Fibroblast of lung (primary cell): ENCODE measurements at regions not wholly inside any gene's neighbourhood (a gene's known extent, or its start where the extent isn't known, plus 50 kb on each side); places are given as distances from the start of the nearest gene placed in this dataset.

Experiments
- DNase-seq, 2 donors: peaks; one replicate each; pipeline versions ENCODE4 v3.0.0 to v3.0.0-alpha.2; 2010; ENCODE audit warnings: low read depth in 2 of 2
- H2AFZ ChIP-seq: 2 replicates; pipeline ENCODE4 v1.5.1; 2012; ENCODE audit warnings: low read length, control low read depth, inconsistent platforms
- H3K27ac ChIP-seq: 2 replicates; pipeline ENCODE4 v1.5.1; 2011; ENCODE audit warnings: low read length, control low read depth; ENCODE audit not compliant: insufficient read depth
- H3K27me3 ChIP-seq: 2 replicates; pipeline ENCODE4 v1.5.1; 2011; ENCODE audit warnings: mild to moderate bottlenecking, low read length; ENCODE audit not compliant: control insufficient read depth, insufficient read depth
- H3K36me3 ChIP-seq: 2 replicates; pipeline ENCODE4 v1.5.1; 2011; ENCODE audit warnings: low read length; ENCODE audit not compliant: control insufficient read depth, insufficient read depth
- H3K4me1 ChIP-seq: 2 replicates; pipeline ENCODE4 v1.5.1; 2011; ENCODE audit warnings: low read length; ENCODE audit not compliant: control insufficient read depth, insufficient read depth; ENCODE audit errors: extremely low read depth
- H3K4me2 ChIP-seq: 2 replicates; pipeline ENCODE4 v1.5.1; 2011; ENCODE audit warnings: low read length, control low read depth; ENCODE audit not compliant: insufficient read depth; ENCODE audit errors: extremely low read depth
- H3K4me3 ChIP-seq, 4 experiments: fragments of 200-600 bp in 1 of 4; sonication (generic) in 1 of 4; replicated peaks in 1 of 4; 2 replicates each; pipeline ENCODE4 v1.5.1; 2011 to 2016; ENCODE audit warnings: low read length in 4 of 4, low read depth in 3 of 4, mild to moderate bottlenecking in 3 of 4, control low read depth in 2 of 4, inconsistent platforms in 1 of 4, mixed read lengths in 1 of 4; ENCODE audit not compliant: insufficient read depth in 1 of 4; ENCODE audit errors: control extremely low read depth in 1 of 4
- H3K79me2 ChIP-seq: 2 replicates; pipeline ENCODE4 v1.5.1; 2012; ENCODE audit warnings: mild to moderate bottlenecking, low read length, inconsistent platforms; ENCODE audit not compliant: control insufficient read depth, insufficient read depth
- H3K9ac ChIP-seq: 2 replicates; pipeline ENCODE4 v1.5.1; 2011; ENCODE audit warnings: mild to moderate bottlenecking, low read length, control low read depth; ENCODE audit not compliant: insufficient read depth
- H3K9me3 ChIP-seq: 2 replicates; pipeline ENCODE4 v1.5.1; 2012; ENCODE audit warnings: low read depth, low read length; ENCODE audit not compliant: control insufficient read depth, insufficient read depth
- H4K20me1 ChIP-seq: 2 replicates; pipeline ENCODE4 v1.5.1; 2011; ENCODE audit warnings: low read length; ENCODE audit not compliant: control insufficient read depth, insufficient read depth; ENCODE audit errors: extremely low read depth
- EZH2 ChIP-seq: IDR thresholded peaks from 2 replicates; pipeline ENCODE4 v1.5.1; 2012; ENCODE audit warnings: low read length, control low read depth, mild to moderate bottlenecking; ENCODE audit errors: missing control alignments
- TF ChIP-seq, protein P1 (sequence below), 2 donors: IDR thresholded peaks in 1 of 2; conservative IDR thresholded peaks in 1 of 2; 1 replicate in 1 of 2; 2 replicates in 1 of 2; pipeline ENCODE4 v1.5.1; 2011 to 2012; ENCODE audit warnings: low read length in 2 of 2, control low read depth in 1 of 2, inconsistent platforms in 1 of 2, low read depth in 1 of 2, mild to moderate bottlenecking in 1 of 2

DNA sequence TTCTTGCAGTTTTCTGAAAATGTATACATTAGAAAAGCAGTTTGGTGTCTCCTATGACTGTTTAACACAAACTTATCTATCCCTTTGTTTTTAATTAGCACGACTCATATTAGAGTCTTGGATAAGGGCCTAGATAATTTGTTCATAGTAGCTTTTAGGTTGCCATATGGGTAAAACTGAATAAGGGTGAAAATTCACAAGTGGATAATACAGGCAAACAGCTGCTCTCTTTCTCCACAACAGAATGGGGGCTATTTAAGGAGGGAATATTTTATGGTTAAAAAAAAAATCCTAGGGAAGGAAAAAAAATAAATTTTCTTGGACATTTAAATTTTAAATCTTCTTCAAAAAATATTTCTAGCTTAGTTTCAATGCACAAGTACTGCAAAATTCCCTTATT lies 1416.1 kb downstream of the GATA3 start:
- H4K20me1 ChIP-seq: no peaks in the 10 kb centered on the region
- no peaks in the 10 kb centered on the region for H3K9me3 ChIP-seq
- no peak overlapping the region for H3K4me3 ChIP-seq
- H3K36me3 ChIP-seq: no peaks in the 10 kb centered on the region
- H3K9ac ChIP-seq: no peak overlapping the region
- TF ChIP-seq EZH2: no peak
- TF ChIP-seq, protein P1, sequence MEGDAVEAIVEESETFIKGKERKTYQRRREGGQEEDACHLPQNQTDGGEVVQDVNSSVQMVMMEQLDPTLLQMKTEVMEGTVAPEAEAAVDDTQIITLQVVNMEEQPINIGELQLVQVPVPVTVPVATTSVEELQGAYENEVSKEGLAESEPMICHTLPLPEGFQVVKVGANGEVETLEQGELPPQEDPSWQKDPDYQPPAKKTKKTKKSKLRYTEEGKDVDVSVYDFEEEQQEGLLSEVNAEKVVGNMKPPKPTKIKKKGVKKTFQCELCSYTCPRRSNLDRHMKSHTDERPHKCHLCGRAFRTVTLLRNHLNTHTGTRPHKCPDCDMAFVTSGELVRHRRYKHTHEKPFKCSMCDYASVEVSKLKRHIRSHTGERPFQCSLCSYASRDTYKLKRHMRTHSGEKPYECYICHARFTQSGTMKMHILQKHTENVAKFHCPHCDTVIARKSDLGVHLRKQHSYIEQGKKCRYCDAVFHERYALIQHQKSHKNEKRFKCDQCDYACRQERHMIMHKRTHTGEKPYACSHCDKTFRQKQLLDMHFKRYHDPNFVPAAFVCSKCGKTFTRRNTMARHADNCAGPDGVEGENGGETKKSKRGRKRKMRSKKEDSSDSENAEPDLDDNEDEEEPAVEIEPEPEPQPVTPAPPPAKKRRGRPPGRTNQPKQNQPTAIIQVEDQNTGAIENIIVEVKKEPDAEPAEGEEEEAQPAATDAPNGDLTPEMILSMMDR (conservative IDR thresholded peaks at IDR 0.05 in 1 of 2, IDR thresholded peaks at IDR 0.05 in 1 of 2; ENCODE audit: low read depth in 1 of 2, low read length in 2 of 2): no peak
- DNase-seq: no peak
- H3K79me2 ChIP-seq: no peaks in the 10 kb centered on the region
- no peak overlapping the region for H3K4me2 ChIP-seq
- no peaks in the 10 kb centered on the region for H3K4me1 ChIP-seq
- H3K27ac ChIP-seq: no peak overlapping the region
- H2AFZ ChIP-seq: no peak overlapping the region
- H3K27me3 ChIP-seq: no peaks in the 10 kb centered on the region

DNA sequence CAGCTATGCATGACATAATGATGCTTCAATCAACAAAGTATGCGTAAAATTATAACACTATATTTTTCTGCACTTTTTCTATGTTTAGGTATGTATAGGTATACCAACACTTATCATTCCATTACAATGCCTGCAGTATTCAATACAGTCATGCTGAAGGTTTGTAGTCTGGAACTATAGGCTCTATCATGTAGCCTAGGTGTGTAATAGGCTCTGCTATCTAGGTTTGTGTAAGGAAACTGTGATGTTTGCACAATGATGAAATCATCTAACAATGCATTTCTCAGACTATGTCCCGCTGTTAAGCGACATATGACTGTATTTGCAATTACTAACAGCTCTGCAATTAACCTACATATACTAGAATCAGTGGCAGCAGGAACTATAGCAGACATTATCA lies 1447.5 kb downstream of the GATA3 start:
- Histone ChIP-seq H3K9me3 (no peaks in the 10 kb centered on the region), H3K79me2 (no peaks in the 10 kb centered on the region), H2AFZ (no peak overlapping the region), H3K27me3 (no peaks in the 10 kb centered on the region), H4K20me1 (no peaks in the 10 kb centered on the region), H3K4me1 (no peaks in the 10 kb centered on the region), H3K4me3 (no peak overlapping the region), H3K9ac (no peak overlapping the region), H3K27ac (no peak overlapping the region), H3K36me3 (no peaks in the 10 kb centered on the region), H3K4me2 (no peak overlapping the region)
- no peak for TF ChIP-seq EZH2
- TF ChIP-seq, protein P1 (conservative IDR thresholded peaks at IDR 0.05 in 1 of 2, IDR thresholded peaks at IDR 0.05 in 1 of 2; ENCODE audit: low read depth in 1 of 2, low read length in 2 of 2): no peak
- no peak for DNase-seq

DNA sequence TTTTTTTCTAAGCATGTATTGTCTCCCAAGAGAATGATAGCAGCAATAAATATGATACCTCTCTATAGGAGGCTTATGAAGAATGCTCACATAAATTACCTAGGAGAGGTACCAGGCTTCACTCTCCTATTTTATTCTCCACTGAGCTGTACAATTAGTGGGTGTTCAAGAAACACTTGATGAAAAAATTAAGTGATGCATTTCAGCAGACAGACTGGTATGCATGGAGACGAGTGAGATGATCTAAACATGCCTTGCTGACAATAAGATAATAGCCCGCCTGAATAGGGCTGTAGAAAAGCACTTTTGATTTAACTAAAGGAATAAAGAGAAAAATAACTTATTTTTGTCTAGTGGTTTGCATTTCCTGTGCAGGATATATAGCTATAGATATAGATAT lies 1449.7 kb downstream of the GATA3 start:
- Histone ChIP-seq H3K27me3 (no peaks in the 10 kb centered on the region), H3K4me2 (no peak overlapping the region), H3K4me3 (no peak overlapping the region), H3K9ac (no peak overlapping the region), H4K20me1 (no peaks in the 10 kb centered on the region), H3K27ac (no peak overlapping the region), H3K79me2 (no peaks in the 10 kb centered on the region), H3K4me1 (no peaks in the 10 kb centered on the region), H3K9me3 (no peaks in the 10 kb centered on the region), H3K36me3 (no peaks in the 10 kb centered on the region), H2AFZ (no peak overlapping the region)
- TF ChIP-seq, protein P1 (conservative IDR thresholded peaks at IDR 0.05 in 1 of 2, IDR thresholded peaks at IDR 0.05 in 1 of 2; ENCODE audit: low read depth in 1 of 2, low read length in 2 of 2): no peak
- no peak for TF ChIP-seq EZH2
- DNase-seq: no peak
